GM10248 (cell line): ENCODE measurements at regions not wholly inside any gene's neighbourhood (a gene's known extent, or its start where the extent isn't known, plus 50 kb on each side); places are given as distances from the start of the nearest gene placed in this dataset.

Source experiments
- CTCF ChIA-PET: fragments of 300-600 bp; sonication (Branson Sonifier 250); formaldehyde crosslinking; extraction: SDS; loops from one replicate; lab custom pipeline; 2021; ENCODE audit warnings: antibody characterized with exemption; lab: Yijun Ruan, JAX
- POLR2A ChIA-PET: fragments of 350-650 bp; sonication (Branson Sonifier 250); formaldehyde crosslinking; extraction: SDS; loops from one replicate; lab custom pipeline; 2020; ENCODE audit warnings: antibody characterized with exemption; lab: Yijun Ruan, JAX
- DNase-seq: peaks from one replicate; pipeline ENCODE4 v3.0.0; 2012; ENCODE audit errors: extremely low spot score
- CTCF ChIP-seq: IDR thresholded peaks from 2 replicates; pipeline ENCODE4 v1.5.1; 2012; ENCODE audit warnings: mild to moderate bottlenecking, low read depth; ENCODE audit errors: extremely low read depth, missing control alignments, control extremely low read depth

DNA sequence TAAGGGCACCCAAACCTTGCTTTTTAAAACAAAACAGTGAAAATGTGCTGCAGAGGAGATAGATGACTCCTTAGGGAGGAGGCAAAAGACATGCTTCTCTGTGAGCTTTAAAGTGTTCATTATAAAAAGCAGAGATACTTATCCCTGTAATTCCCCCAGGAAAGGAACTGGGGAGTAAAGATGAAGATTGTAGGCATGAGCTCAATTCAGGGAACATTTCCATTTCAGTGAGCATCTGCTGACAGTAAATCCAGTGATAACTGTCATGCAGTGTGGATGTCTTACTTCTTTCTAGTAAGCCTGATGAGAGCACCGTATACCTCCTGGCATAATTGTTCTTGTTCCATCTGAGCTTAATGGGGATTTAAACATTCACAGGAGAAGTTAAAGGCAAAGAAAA lies 1296.5 kb downstream of the MRPL39 start:
- CTCF ChIA-PET: interaction anchor here (1.2 kb wide), 1 partner anchor 14 kb away, joined by 3 read pairs; no protein-coding TSS in a partner anchor
- TF ChIP-seq CTCF: no peak
- no peak for DNase-seq
- POLR2A ChIA-PET: no interaction called here

GRCh38 chr21:24308183-24308582 lies 1299.1 kb downstream of the MRPL39 start:
- POLR2A ChIA-PET: no interaction called here
- TF ChIP-seq CTCF: no peak
- DNase-seq: no peak
- CTCF ChIA-PET: interaction anchor here (2.4 kb wide), 1 partner anchor 12 kb away, joined by 7 read pairs; no protein-coding TSS in a partner anchor

- no peak for DNase-seq
- ChIA-PET CTCF (no interaction called here), POLR2A (no interaction called here)
- TF ChIP-seq CTCF: no peak
These were observed 1304.9 kb downstream of the MRPL39 start for GRCh38 chr21:24302400-24302799.

- no peak for DNase-seq
- ChIA-PET POLR2A (no interaction called here), CTCF (no interaction called here)
- TF ChIP-seq CTCF: no peak
These were observed 1309.2 kb downstream of the MRPL39 start for GRCh38 chr21:24298040-24298439.

GRCh38 chr21:24294171-24294570 lies 1313.1 kb downstream of the MRPL39 start:
- DNase-seq: no peak
- ChIA-PET POLR2A (no interaction called here), CTCF (no interaction called here)
- no peak for TF ChIP-seq CTCF

- no peak for TF ChIP-seq CTCF
- ChIA-PET POLR2A (no interaction called here), CTCF (no interaction called here)
- no peak for DNase-seq
These were observed 1317.0 kb downstream of the MRPL39 start for GRCh38 chr21:24290151-24290833.
